GM21717 (cell line): ENCODE measurements at regions not wholly inside any gene's neighbourhood (a gene's known extent, or its start where the extent isn't known, plus 50 kb on each side); places are given as distances from the start of the nearest gene placed in this dataset.

Source experiments
- ATAC-seq: cut with Tn5 transposase; IDR thresholded peaks from one replicate; pipeline ENCODE4 v1.9.1; 2021; ENCODE audit warnings: mild to moderate bottlenecking, moderate library complexity; ENCODE audit not compliant: unreplicated experiment

- ATAC-seq: no peak
These were observed 195.8 kb upstream of the HABP2 start for GRCh38 chr10:113356794-113357680.

GRCh38 chr10:113357681-113358300 lies 195.1 kb upstream of the HABP2 start:
- ATAC-seq: no peak

GRCh38 chr10:113359655-113360054 lies 193.2 kb upstream of the HABP2 start:
- no peak for ATAC-seq

- ATAC-seq: no peak
These were observed 192.0 kb upstream of the HABP2 start for GRCh38 chr10:113360870-113361269.

- ATAC-seq: no peak
These were observed 190.2 kb upstream of the HABP2 start for GRCh38 chr10:113362645-113363091.

GRCh38 chr10:113364227-113364626 lies 188.6 kb upstream of the HABP2 start:
- ATAC-seq: no peak

- ATAC-seq: no peak
These were observed 184.0 kb upstream of the HABP2 start for GRCh38 chr10:113368666-113369364.

GRCh38 chr10:113369365-113369694 lies 183.5 kb upstream of the HABP2 start:
- no peak for ATAC-seq

GRCh38 chr10:113376428-113376827 lies 176.4 kb upstream of the HABP2 start:
- no peak for ATAC-seq

GRCh38 chr10:113379091-113379490 lies 173.8 kb upstream of the HABP2 start:
- no peak for ATAC-seq

GRCh38 chr10:113381416-113381815 lies 171.4 kb upstream of the HABP2 start:
- ATAC-seq: no peak

GRCh38 chr10:113381981-113382509 lies 170.8 kb upstream of the HABP2 start:
- no peak for ATAC-seq

- ATAC-seq: no peak
These were observed 170.2 kb upstream of the HABP2 start for GRCh38 chr10:113382691-113383090.

- ATAC-seq: no peak
These were observed 168.7 kb upstream of the HABP2 start for GRCh38 chr10:113384181-113384580.

- ATAC-seq: peak; percentile 73
These were observed 167.5 kb upstream of the HABP2 start for GRCh38 chr10:113385021-113385999.

GRCh38 chr10:113386005-113386404 lies 166.8 kb upstream of the HABP2 start:
- ATAC-seq: no peak

- no peak for ATAC-seq
These were observed 162.9 kb upstream of the HABP2 start for GRCh38 chr10:113389969-113390368.

GRCh38 chr10:113390896-113391295 lies 162.0 kb upstream of the HABP2 start:
- no peak for ATAC-seq

GRCh38 chr10:113397047-113397446 lies 155.8 kb upstream of the HABP2 start:
- ATAC-seq: no peak

GRCh38 chr10:113399065-113399464 lies 153.8 kb upstream of the HABP2 start:
- no peak for ATAC-seq
